SK-N-SH (cell line): ENCODE measurements at regions not wholly inside any gene's neighbourhood (a gene's known extent, or its start where the extent isn't known, plus 50 kb on each side); places are given as distances from the start of the nearest gene placed in this dataset.

Experiments
- CTCF ChIA-PET: fragments of 300-600, 350-600 bp; formaldehyde crosslinking; extraction: SDS; loops from one replicate; lab custom pipeline; 2021; lab: Yijun Ruan, JAX
- POLR2A ChIA-PET: fragments of 350-600 bp; sonication (Branson Sonifier 250); formaldehyde crosslinking; extraction: SDS; loops from one replicate; lab custom pipeline; 2020; ENCODE audit warnings: antibody characterized with exemption, inconsistent platforms; lab: Yijun Ruan, JAX
- DNase-seq: peaks from one replicate; pipeline ENCODE4 v3.0.0; 2012
- H2AFZ ChIP-seq: fragments of 200-600 bp; sonication (generic); 2 replicates; pipeline ENCODE4 v1.8.1; 2016; ENCODE audit warnings: antibody characterized with exemption, mild to moderate bottlenecking, low read depth
- H3F3A ChIP-seq: fragments of 200-600 bp; sonication (generic); replicated peaks from 2 replicates; pipeline ENCODE3; 2016; ENCODE audit warnings: antibody characterized with exemption, mild to moderate bottlenecking; ENCODE audit not compliant: insufficient read depth
- H3K27ac ChIP-seq, 2 experiments: fragments of 200-500 bp in 1 of 2; fragments of 200-600 bp in 1 of 2; sonication (Bioruptor generic) in 1 of 2; sonication (generic), shearing (Covaris generic) in 1 of 2; 2 replicates each; pipeline versions ENCODE4 v1.5.1 to v1.6.1; 2014 to 2016; ENCODE audit warnings: low read depth in 2 of 2, inconsistent platforms in 1 of 2, low read length in 1 of 2, mild to moderate bottlenecking in 1 of 2, mixed read lengths in 1 of 2
- H3K27me3 ChIP-seq: fragments of 200-600 bp; sonication (generic), shearing (Covaris generic); 2 replicates; pipeline ENCODE4 v1.6.1; 2016; ENCODE audit warnings: mixed run types; ENCODE audit not compliant: insufficient read depth
- H3K36me3 ChIP-seq, 2 experiments: fragments of 200-500 bp in 1 of 2; fragments of 200-600 bp in 1 of 2; sonication (Bioruptor generic) in 1 of 2; sonication (generic) in 1 of 2; replicated peaks in 1 of 2; 2 replicates each; pipeline versions ENCODE3 to v1.5.1; 2014 to 2016; ENCODE audit warnings: low read length in 1 of 2, mild to moderate bottlenecking in 1 of 2; ENCODE audit not compliant: insufficient read depth in 2 of 2, control insufficient read depth in 1 of 2
- H3K4me1 ChIP-seq, 2 experiments: fragments of 200-500 bp in 1 of 2; fragments of 200-600 bp in 1 of 2; sonication (Bioruptor generic) in 1 of 2; sonication (generic), shearing (Covaris generic) in 1 of 2; 2 replicates each; pipeline versions ENCODE4 v1.5.1 to v1.6.1; 2014 to 2016; ENCODE audit warnings: low read depth in 1 of 2, low read length in 1 of 2, mixed run types in 1 of 2; ENCODE audit not compliant: insufficient read depth in 2 of 2, control insufficient read depth in 1 of 2
- H3K4me2 ChIP-seq: fragments of 200-600 bp; sonication (generic), shearing (Covaris generic); 2 replicates; pipeline ENCODE4 v1.6.1; 2017; ENCODE audit warnings: mixed run types
- H3K4me3 ChIP-seq, 2 experiments: fragments of 200-500 bp in 1 of 2; fragments of 200-600 bp in 1 of 2; sonication (Bioruptor generic) in 1 of 2; sonication (generic), shearing (Covaris generic) in 1 of 2; 2 replicates each; pipeline versions ENCODE4 v1.5.1 to v1.8.1; 2014 to 2016; ENCODE audit warnings: low read depth in 2 of 2, inconsistent platforms in 1 of 2, low read length in 1 of 2, mild to moderate bottlenecking in 1 of 2, mixed read lengths in 1 of 2, moderate library complexity in 1 of 2
- H3K79me2 ChIP-seq: fragments of 200-600 bp; sonication (generic); 2 replicates; pipeline ENCODE4 v1.8.1; 2017; ENCODE audit warnings: mild to moderate bottlenecking; ENCODE audit not compliant: insufficient read depth
- H3K9ac ChIP-seq: fragments of 200-600 bp; sonication (generic); 2 replicates; pipeline ENCODE4 v1.6.1; 2017; ENCODE audit warnings: mixed run types
- H3K9me2 ChIP-seq: fragments of 200-600 bp; sonication (generic); 2 replicates; pipeline ENCODE4 v1.6.1; 2017; ENCODE audit warnings: mixed run types
- H3K9me3 ChIP-seq: fragments of 200-600 bp; sonication (generic); 2 replicates; pipeline ENCODE4 v1.6.1; 2017; ENCODE audit warnings: mixed run types, mild to moderate bottlenecking, moderate library complexity
- H4K20me1 ChIP-seq: fragments of 200-600 bp; sonication (generic); 2 replicates; pipeline ENCODE4 v1.6.1; 2017; ENCODE audit warnings: mild to moderate bottlenecking, mixed run types; ENCODE audit not compliant: insufficient read depth
- CHD2 ChIP-seq: fragments of 150-350 bp; IDR thresholded peaks from 2 replicates; pipeline ENCODE4 v1.6.1; 2018; ENCODE audit warnings: low read length; ENCODE audit not compliant: partially characterized antibody
- FOXJ3 ChIP-seq: sonication (generic); formaldehyde crosslinking; IDR thresholded peaks from 2 replicates; pipeline ENCODE4 v1.5.1; 2020; ENCODE audit warnings: mild to moderate bottlenecking, missing genetic modification reagents
- GATA2 ChIP-seq: sonication (generic); formaldehyde crosslinking; IDR thresholded peaks from 2 replicates; pipeline ENCODE4 v1.5.0; 2020; ENCODE audit warnings: mild to moderate bottlenecking, missing genetic modification reagents
- IRF3 ChIP-seq: fragments of 150-350 bp; IDR thresholded peaks from 2 replicates; pipeline ENCODE4 v1.6.1; 2016; ENCODE audit warnings: mild to moderate bottlenecking, low read depth, low read length
- MEF2A ChIP-seq: IDR thresholded peaks from 2 replicates; pipeline ENCODE4 v1.4.0; 2012; ENCODE audit warnings: low read depth, borderline replicate concordance
- MXI1 ChIP-seq: IDR thresholded peaks from 2 replicates; pipeline ENCODE4 v1.6.1; 2012; ENCODE audit warnings: mild to moderate bottlenecking, low read depth, low read length, improper control_type of control experiment
- NFIC ChIP-seq: IDR thresholded peaks from 2 replicates; pipeline ENCODE4 v1.4.0; 2012; ENCODE audit warnings: borderline replicate concordance
- POLR2AphosphoS5 ChIP-seq: IDR thresholded peaks from 2 replicates; pipeline ENCODE4 v1.6.1; 2012; ENCODE audit warnings: low read depth, low read length
- RAD21 ChIP-seq: IDR thresholded peaks from 2 replicates; pipeline ENCODE4 v1.6.1; 2012; ENCODE audit warnings: mild to moderate bottlenecking, low read length
- RCOR1 ChIP-seq: fragments of 150-350 bp; IDR thresholded peaks from 2 replicates; pipeline ENCODE4 v1.6.1; 2017; ENCODE audit warnings: antibody characterized with exemption, low read length
- REST ChIP-seq: IDR thresholded peaks from 2 replicates; pipeline ENCODE4 v1.6.1; 2012; ENCODE audit warnings: mild to moderate bottlenecking, low read depth, low read length, moderate library complexity
- RFX5 ChIP-seq: IDR thresholded peaks from 2 replicates; pipeline ENCODE4 v1.6.1; 2012; ENCODE audit warnings: mild to moderate bottlenecking, improper control_type of control experiment, low read length
- SIN3A ChIP-seq: IDR thresholded peaks from 2 replicates; pipeline ENCODE4 v1.6.1; 2012; ENCODE audit warnings: low read depth, mild to moderate bottlenecking, low read length, moderate library complexity, borderline replicate concordance
- SMC3 ChIP-seq: IDR thresholded peaks from 2 replicates; pipeline ENCODE4 v1.6.1; 2012; ENCODE audit warnings: low read depth, low read length, improper control_type of control experiment
- TAF1 ChIP-seq: IDR thresholded peaks from 2 replicates; pipeline ENCODE4 v1.6.1; 2012; ENCODE audit warnings: low read depth, mild to moderate bottlenecking, low read length, moderate library complexity, borderline replicate concordance
- TEAD4 ChIP-seq: IDR thresholded peaks from 2 replicates; pipeline ENCODE4 v1.4.0; 2012; ENCODE audit warnings: mild to moderate bottlenecking, borderline replicate concordance; ENCODE audit not compliant: insufficient read depth
- USF2 ChIP-seq: fragments of 150-350 bp; IDR thresholded peaks from 2 replicates; pipeline ENCODE4 v1.6.1; 2017; ENCODE audit warnings: antibody characterized with exemption, low read length, low read depth, borderline replicate concordance
- YY1 ChIP-seq: IDR thresholded peaks from 2 replicates; pipeline ENCODE4 v1.4.0; 2012; ENCODE audit warnings: low read depth, mild to moderate bottlenecking
- ZBTB33 ChIP-seq: IDR thresholded peaks from 2 replicates; pipeline ENCODE4 v1.4.0; 2012; ENCODE audit warnings: low read depth, borderline replicate concordance
- WGBS: methylation state at CpG from one replicate; pipeline ENCODE4 v1.1.6; 2017; ENCODE audit warnings: low lambda C conversion rate; 5-methylcytosine and 5-hydroxymethylcytosine counted together

GRCh38 chr5:118606940-118607339 is 381.4 kb downstream of the DTWD2 start (continued):
- TF ChIP-seq IRF3: no peak
- TF ChIP-seq GATA2 (CRISPR knock-in tag): no peak
- TF ChIP-seq TAF1: no peak
- no peak for TF ChIP-seq SIN3A
- no peak for TF ChIP-seq FOXJ3 (CRISPR knock-in tag)

GRCh38 chr5:118605761-118606160 is 382.6 kb downstream of the DTWD2 start:
- Histone ChIP-seq H3K9ac (no peak overlapping the region), H3K27me3 (no peaks in the 10 kb centered on the region), H3K27ac (no peak overlapping the region), H2AFZ (no peak overlapping the region), H3K9me2 (no peaks in the 10 kb centered on the region), H3F3A (no peaks in the 10 kb centered on the region), H4K20me1 (no peaks in the 10 kb centered on the region), H3K4me3 (no peak overlapping the region), H3K4me1 (no peaks in the 10 kb centered on the region), H3K36me3 (no peaks in the 10 kb centered on the region), H3K79me2 (no peaks in the 10 kb centered on the region), H3K9me3 (no peaks in the 10 kb centered on the region), H3K4me2 (no peak overlapping the region)
- CTCF ChIA-PET: no interaction called here
- WGBS: 42% methylated on average over 3 of the region's 3 CpGs
- POLR2A ChIA-PET: no interaction called here
- TF ChIP-seq ZBTB33 (no peak), RAD21 (no peak), IRF3 (no peak), REST (no peak), NFIC (no peak), RFX5 (no peak), RCOR1 (no peak), MXI1 (no peak), USF2 (no peak), SMC3 (no peak), POLR2AphosphoS5 (no peak), TEAD4 (no peak), YY1 (no peak), MEF2A (no peak), CHD2 (no peak)
- DNase-seq: no peak
